K562 (cell line): ENCODE measurements at regions not wholly inside any gene's neighbourhood (a gene's known extent, or its start where the extent isn't known, plus 50 kb on each side); places are given as distances from the start of the nearest gene placed in this dataset.

ENCODE experiments used
- ATAC-seq: fragments of 200-7000 bp; cut with Tn5 transposase; 3 replicates; pipeline ENCODE4 v1.9.1; 2020; ENCODE audit warnings: moderate library complexity
- BruUV-seq: library from RNA; stranded (reverse); fragments of 400-500 nt; replicated peaks from 2 replicates; lab custom pipeline; 2021; lab: Mats Ljungman, UMichigan
- CTCF ChIA-PET: fragments of 300-600 bp; formaldehyde crosslinking; extraction: SDS; loops from one replicate; lab custom pipeline; 2021; ENCODE audit warnings: low intra/inter-chr PET ratio; lab: Yijun Ruan, JAX
- POLR2A ChIA-PET: fragments of 300-600, 350-650 bp; sonication (Branson Sonifier 250); formaldehyde crosslinking; extraction: SDS; loops from one replicate; lab custom pipeline; 2021; ENCODE audit warnings: antibody characterized with exemption, inconsistent platforms; lab: Yijun Ruan, JAX
- DNase-seq, 4 experiments: peaks; one replicate each; pipeline versions ENCODE4 v3.0.0 to v3.0.0-alpha.2; 2011 to 2018; ENCODE audit warnings: low spot score in 3 of 4, mixed read lengths in 3 of 4; ENCODE audit errors: extremely low read depth in 1 of 4
- FAIRE-seq: peaks from 2 replicates; lab custom pipeline; 2011; peaks lifted over from hg19 to GRCh38; lab: Jason Lieb, UNC
- H2AFZ ChIP-seq: 2 replicates; pipeline ENCODE4 v1.6.0; 2011; ENCODE audit warnings: low read depth, low read length, control low read depth, inconsistent platforms
- H3K27ac ChIP-seq: fragments of 200-600 bp; 3 replicates; pipeline ENCODE4 v1.8.0; 2011; ENCODE audit warnings: low read depth, mild to moderate bottlenecking, control low read depth, inconsistent platforms, low read length, moderate library complexity, mixed read lengths; ENCODE audit errors: extremely low read depth
- H3K27me3 ChIP-seq, 2 experiments: fragments of 300-600 bp in 1 of 2; 2 replicates in 1 of 2; 3 replicates in 1 of 2; pipeline versions ENCODE4 v1.6.0 to v1.8.0; 2011; ENCODE audit warnings: inconsistent platforms in 2 of 2, low read length in 2 of 2, mild to moderate bottlenecking in 1 of 2, mixed read lengths in 1 of 2, moderate library complexity in 1 of 2; ENCODE audit not compliant: control insufficient read depth in 2 of 2, insufficient read depth in 2 of 2
- H3K36me3 ChIP-seq: fragments of 300-600 bp; 3 replicates; pipeline ENCODE4 v1.8.0; 2011; ENCODE audit warnings: mild to moderate bottlenecking, low read length, inconsistent platforms; ENCODE audit not compliant: control insufficient read depth, insufficient read depth
- H3K4me1 ChIP-seq, 2 experiments: fragments of 200-600 bp in 1 of 2; replicated peaks in 1 of 2; 2 replicates in 1 of 2; 3 replicates in 1 of 2; pipeline versions ENCODE4 v1.5.1 to v1.8.0; 2011; ENCODE audit warnings: inconsistent platforms in 2 of 2, low read length in 2 of 2, mild to moderate bottlenecking in 1 of 2, mixed read lengths in 1 of 2, moderate library complexity in 1 of 2; ENCODE audit not compliant: control insufficient read depth in 2 of 2, insufficient read depth in 2 of 2
- H3K4me2 ChIP-seq: 2 replicates; pipeline ENCODE4 v1.6.1; 2011; ENCODE audit warnings: low read length, control low read depth, inconsistent platforms, mixed read lengths; ENCODE audit not compliant: insufficient read depth
- H3K4me3 ChIP-seq: fragments of 200-600 bp; sonication (generic), shearing (Covaris generic); 2 replicates; pipeline ENCODE4 v1.5.1; 2016; ENCODE audit warnings: control low read depth, inconsistent platforms
- H3K79me2 ChIP-seq: fragments of 200-600 bp; 3 replicates; pipeline ENCODE4 v1.8.0; 2011; ENCODE audit warnings: low read length, inconsistent platforms; ENCODE audit not compliant: control insufficient read depth, insufficient read depth
- H3K9ac ChIP-seq, 2 experiments: 2 replicates each; pipeline versions ENCODE4 v1.6.0 to v1.6.1; 2011; ENCODE audit warnings: low read depth in 2 of 2, low read length in 2 of 2, control low read depth in 1 of 2, inconsistent platforms in 1 of 2, mild to moderate bottlenecking in 1 of 2, mixed read lengths in 1 of 2; ENCODE audit not compliant: insufficient read depth in 1 of 2
- H3K9me1 ChIP-seq: one replicate; pipeline ENCODE4 v1.6.0; 2011; ENCODE audit warnings: inconsistent platforms, mild to moderate bottlenecking, low read length, moderate library complexity; ENCODE audit not compliant: control insufficient read depth, insufficient read depth
- H3K9me3 ChIP-seq: replicated peaks from 2 replicates; pipeline ENCODE4 v1.5.1; 2011; ENCODE audit warnings: low read depth, low read length, inconsistent platforms; ENCODE audit not compliant: control insufficient read depth, insufficient read depth
- H4K20me1 ChIP-seq: replicated peaks from 2 replicates; pipeline ENCODE4 v1.6.1; 2011; ENCODE audit warnings: low read length, inconsistent platforms, mixed read lengths; ENCODE audit not compliant: control insufficient read depth, insufficient read depth
- ARID2 ChIP-seq: fragments of 450-650 bp; IDR thresholded peaks from 2 replicates; pipeline ENCODE4 v1.6.1; 2017; ENCODE audit warnings: antibody characterized with exemption, mild to moderate bottlenecking
- CEBPB ChIP-seq: fragments of 450-650 bp; IDR thresholded peaks from 2 replicates; pipeline ENCODE4 v1.6.1; 2016; ENCODE audit warnings: missing genetic modification characterization, missing compliant biosample characterization
- HEY1 ChIP-seq: fragments of 250-450 bp; sonication (Bioruptor Pico); IDR thresholded peaks from 2 replicates; pipeline ENCODE4 v1.5.0; 2020; ENCODE audit warnings: mild to moderate bottlenecking, moderate library complexity, borderline replicate concordance
- HNRNPLL ChIP-seq: fragments of 200-400 bp; formaldehyde crosslinking; IDR thresholded peaks from 2 replicates; pipeline ENCODE4 v1.6.1; 2017; ENCODE audit warnings: low read length, low read depth, mild to moderate bottlenecking; ENCODE audit not compliant: poor library complexity, severe bottlenecking
- KHSRP ChIP-seq: fragments of 450-650 bp; IDR thresholded peaks from 2 replicates; pipeline ENCODE4 v1.6.1; 2017
- MCM7 ChIP-seq, 2 experiments: fragments of 450-650 bp; IDR thresholded peaks; 2 replicates each; pipeline ENCODE4 v1.6.1; 2016 to 2018
- MEF2D ChIP-seq: conservative IDR thresholded peaks from 2 replicates; pipeline ENCODE4 v1.6.1; 2016; ENCODE audit warnings: low read depth, missing genetic modification characterization, missing compliant biosample characterization
- PCBP1 ChIP-seq: fragments of 200-400 bp; formaldehyde crosslinking; IDR thresholded peaks from 2 replicates; pipeline ENCODE4 v1.6.1; 2018; ENCODE audit warnings: mild to moderate bottlenecking, low read depth, low read length; ENCODE audit not compliant: poor library complexity, severe bottlenecking
- PHB ChIP-seq: fragments of 250-450 bp; sonication (Bioruptor Pico); IDR thresholded peaks from 2 replicates; pipeline ENCODE4 v1.5.0; 2021
- POLR3G ChIP-seq: IDR thresholded peaks from 2 replicates; pipeline ENCODE4 v1.6.1; 2011; ENCODE audit not compliant: insufficient read length, insufficient replicate concordance; ENCODE audit errors: extremely low read depth
- RUNX1 ChIP-seq: sonication (generic); IDR thresholded peaks from 2 replicates; pipeline ENCODE4 v1.6.1; 2016; ENCODE audit warnings: antibody characterized with exemption, low read depth
- YBX1 ChIP-seq: fragments of 450-650 bp; IDR thresholded peaks from 2 replicates; pipeline ENCODE4 v1.7.1; 2016; ENCODE audit warnings: mild to moderate bottlenecking
- ZNF551 ChIP-seq: fragments of 250-450 bp; sonication (Bioruptor Pico); IDR thresholded peaks from 2 replicates; pipeline ENCODE4 v1.5.0; 2021; ENCODE audit warnings: mild to moderate bottlenecking, moderate library complexity
- WGBS: fragments of 100-300 bp; shearing (Covaris generic); methylation state at CpG from one replicate; pipeline ENCODE4 v1.1.6; 2016; ENCODE audit warnings: low coverage, mixed read lengths; ENCODE audit not compliant: insufficient coverage; ENCODE audit errors: missing lambda C conversion rate; 5-methylcytosine and 5-hydroxymethylcytosine counted together
- in situ Hi-C: fragments of 300-500 bp; cut with MboI; formaldehyde crosslinking; loops from 4 replicates; pipeline ENCODE4 v1.15.0; 2018; ENCODE audit warnings: inconsistent platforms, mixed read lengths
- intact Hi-C: fragments of 100-400 bp; cut with micrococcal nuclease; formaldehyde crosslinking; loops from 2 replicates; pipeline ENCODE4 v1.14.2; 2022
- TF ChIP-seq, protein P1 (sequence below): sonication (generic); formaldehyde crosslinking; IDR thresholded peaks from 2 replicates; pipeline ENCODE4 v1.8.0; 2023; ENCODE audit warnings: mild to moderate bottlenecking, missing genetic modification reagents
- TF ChIP-seq, protein P2 (sequence below): IDR thresholded peaks from 2 replicates; pipeline ENCODE4 v1.6.1; 2012; ENCODE audit warnings: low read depth, low read length, improper control_type of control experiment, borderline replicate concordance

DNA sequence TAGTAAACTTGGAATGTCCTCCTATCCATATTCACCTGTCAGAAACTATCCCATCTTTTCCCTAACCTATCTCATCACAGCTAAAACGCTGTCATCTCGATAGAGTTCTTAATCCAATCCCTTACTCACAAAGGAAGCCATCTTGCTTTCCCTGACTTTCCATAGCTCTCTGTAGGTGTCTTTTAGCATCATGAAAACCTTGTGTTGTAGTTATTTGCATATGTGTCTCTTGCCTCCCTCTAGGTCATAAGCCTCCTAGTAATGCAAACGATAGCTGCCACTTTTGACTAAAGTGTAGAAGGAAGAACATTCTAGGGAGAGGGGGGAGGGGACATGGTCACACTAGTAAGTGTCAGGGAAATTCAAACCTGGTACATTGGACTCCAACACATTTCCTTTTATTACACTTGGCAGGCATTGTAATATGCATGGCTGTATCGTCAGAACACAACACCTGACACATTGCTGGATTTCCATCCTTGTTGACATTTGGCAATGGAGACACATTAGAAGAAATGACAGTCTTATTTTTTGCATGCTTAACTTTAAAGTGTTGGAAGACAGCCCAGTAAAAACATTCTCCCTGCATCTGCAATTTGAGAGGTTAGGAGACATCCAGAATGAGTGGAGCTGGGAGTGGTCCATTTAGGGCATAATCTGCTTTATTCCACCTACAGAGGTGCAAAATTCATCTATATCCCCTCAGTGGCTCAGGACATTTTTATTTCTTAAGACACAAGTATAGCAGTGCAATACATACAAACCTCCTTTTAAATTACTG is 283.4 kb downstream of the HAO1 start:
- Histone ChIP-seq H3K4me3 (no peak overlapping the region), H3K9me1 (no peaks in the 10 kb centered on the region), H3K9ac (no peak overlapping the region), H3K79me2 (no peaks in the 10 kb centered on the region), H4K20me1 (no peaks in the 10 kb centered on the region), H2AFZ (no peak overlapping the region), H3K27ac (no peak overlapping the region), H3K4me1 (no peaks in the 10 kb centered on the region), H3K9me3 (no peaks in the 10 kb centered on the region), H3K36me3 (no peaks in the 10 kb centered on the region), H3K4me2 (no peak overlapping the region), H3K27me3 (no peaks in the 10 kb centered on the region)
- no TSS peak for BruUV-seq
- ChIA-PET CTCF (no interaction called here), POLR2A (no interaction called here)
- DNase-seq, result no peak
- no peak for FAIRE-seq
- 0% methylated on average over 4 of the region's 4 CpGs for WGBS
- intact Hi-C loops, result no loop called here
- in situ Hi-C loops, result no loop called here
- ATAC-seq, result no peak
- TF ChIP-seq ARID2, result no peak
- TF ChIP-seq YBX1, result no peak
- no peak for TF ChIP-seq MCM7 (IDR thresholded peaks at IDR 0.05)
- no peak for TF ChIP-seq ZNF551
- TF ChIP-seq MEF2D (tag), result no peak
- TF ChIP-seq PCBP1, result no peak
- TF ChIP-seq, protein P1, sequence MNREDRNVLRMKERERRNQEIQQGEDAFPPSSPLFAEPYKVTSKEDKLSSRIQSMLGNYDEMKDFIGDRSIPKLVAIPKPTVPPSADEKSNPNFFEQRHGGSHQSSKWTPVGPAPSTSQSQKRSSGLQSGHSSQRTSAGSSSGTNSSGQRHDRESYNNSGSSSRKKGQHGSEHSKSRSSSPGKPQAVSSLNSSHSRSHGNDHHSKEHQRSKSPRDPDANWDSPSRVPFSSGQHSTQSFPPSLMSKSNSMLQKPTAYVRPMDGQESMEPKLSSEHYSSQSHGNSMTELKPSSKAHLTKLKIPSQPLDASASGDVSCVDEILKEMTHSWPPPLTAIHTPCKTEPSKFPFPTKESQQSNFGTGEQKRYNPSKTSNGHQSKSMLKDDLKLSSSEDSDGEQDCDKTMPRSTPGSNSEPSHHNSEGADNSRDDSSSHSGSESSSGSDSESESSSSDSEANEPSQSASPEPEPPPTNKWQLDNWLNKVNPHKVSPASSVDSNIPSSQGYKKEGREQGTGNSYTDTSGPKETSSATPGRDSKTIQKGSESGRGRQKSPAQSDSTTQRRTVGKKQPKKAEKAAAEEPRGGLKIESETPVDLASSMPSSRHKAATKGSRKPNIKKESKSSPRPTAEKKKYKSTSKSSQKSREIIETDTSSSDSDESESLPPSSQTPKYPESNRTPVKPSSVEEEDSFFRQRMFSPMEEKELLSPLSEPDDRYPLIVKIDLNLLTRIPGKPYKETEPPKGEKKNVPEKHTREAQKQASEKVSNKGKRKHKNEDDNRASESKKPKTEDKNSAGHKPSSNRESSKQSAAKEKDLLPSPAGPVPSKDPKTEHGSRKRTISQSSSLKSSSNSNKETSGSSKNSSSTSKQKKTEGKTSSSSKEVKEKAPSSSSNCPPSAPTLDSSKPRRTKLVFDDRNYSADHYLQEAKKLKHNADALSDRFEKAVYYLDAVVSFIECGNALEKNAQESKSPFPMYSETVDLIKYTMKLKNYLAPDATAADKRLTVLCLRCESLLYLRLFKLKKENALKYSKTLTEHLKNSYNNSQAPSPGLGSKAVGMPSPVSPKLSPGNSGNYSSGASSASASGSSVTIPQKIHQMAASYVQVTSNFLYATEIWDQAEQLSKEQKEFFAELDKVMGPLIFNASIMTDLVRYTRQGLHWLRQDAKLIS, result no peak
- no peak for TF ChIP-seq PHB (CRISPR knock-in tag)
- no peak for TF ChIP-seq HEY1 (CRISPR knock-in tag)
- no peak for TF ChIP-seq RUNX1
- TF ChIP-seq, protein P2, sequence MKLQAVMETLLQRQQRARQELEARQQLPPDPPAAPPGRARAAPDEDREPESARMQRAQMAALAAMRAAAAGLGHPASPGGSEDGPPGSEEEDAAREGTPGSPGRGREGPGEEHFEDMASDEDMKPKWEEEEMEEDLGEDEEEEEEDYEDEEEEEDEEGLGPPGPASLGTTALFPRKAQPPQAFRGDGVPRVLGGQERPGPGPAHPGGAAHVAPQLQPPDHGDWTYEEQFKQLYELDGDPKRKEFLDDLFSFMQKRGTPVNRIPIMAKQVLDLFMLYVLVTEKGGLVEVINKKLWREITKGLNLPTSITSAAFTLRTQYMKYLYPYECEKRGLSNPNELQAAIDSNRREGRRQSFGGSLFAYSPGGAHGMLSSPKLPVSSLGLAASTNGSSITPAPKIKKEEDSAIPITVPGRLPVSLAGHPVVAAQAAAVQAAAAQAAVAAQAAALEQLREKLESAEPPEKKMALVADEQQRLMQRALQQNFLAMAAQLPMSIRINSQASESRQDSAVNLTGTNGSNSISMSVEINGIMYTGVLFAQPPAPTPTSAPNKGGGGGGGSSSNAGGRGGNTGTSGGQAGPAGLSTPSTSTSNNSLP, result no peak
- no peak for TF ChIP-seq CEBPB (tag)
- TF ChIP-seq HNRNPLL, result no peak
- TF ChIP-seq KHSRP, result no peak
- no peak for TF ChIP-seq POLR3G
